Cerebellar nuclear complex (tissue), 1 donor: ENCODE measurements at regions not wholly inside any gene's neighbourhood (a gene's known extent, or its start where the extent isn't known, plus 50 kb on each side); places are given as distances from the start of the nearest gene placed in this dataset.

Source experiments
- DNase-seq, 2 experiments: peaks; one replicate each; lab custom pipeline; 2025; lab: John Stamatoyannopoulos, UW

DNA sequence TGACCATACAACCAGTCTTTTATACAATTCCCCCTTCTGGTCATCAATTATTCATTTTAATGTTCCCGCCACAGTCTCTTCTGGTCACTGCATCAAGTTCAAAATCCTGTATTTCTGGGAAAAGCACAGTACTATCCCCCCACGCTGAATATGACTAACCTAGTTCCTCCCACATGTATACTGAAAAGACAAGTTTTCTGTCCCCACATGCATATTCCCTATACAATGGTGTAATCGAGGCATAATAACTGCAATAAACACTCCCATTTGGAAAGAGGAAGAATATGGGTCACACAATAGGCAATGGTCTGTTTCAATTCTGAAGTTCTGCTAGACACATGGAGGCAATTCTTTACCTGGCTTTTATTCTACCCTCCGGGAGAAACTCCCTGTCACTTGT lies 344.9 kb downstream of the EFNA5 start:
- no peak for DNase-seq

GRCh38 chr5:107324809-107325208 lies 345.9 kb downstream of the EFNA5 start:
- no peak for DNase-seq

DNA sequence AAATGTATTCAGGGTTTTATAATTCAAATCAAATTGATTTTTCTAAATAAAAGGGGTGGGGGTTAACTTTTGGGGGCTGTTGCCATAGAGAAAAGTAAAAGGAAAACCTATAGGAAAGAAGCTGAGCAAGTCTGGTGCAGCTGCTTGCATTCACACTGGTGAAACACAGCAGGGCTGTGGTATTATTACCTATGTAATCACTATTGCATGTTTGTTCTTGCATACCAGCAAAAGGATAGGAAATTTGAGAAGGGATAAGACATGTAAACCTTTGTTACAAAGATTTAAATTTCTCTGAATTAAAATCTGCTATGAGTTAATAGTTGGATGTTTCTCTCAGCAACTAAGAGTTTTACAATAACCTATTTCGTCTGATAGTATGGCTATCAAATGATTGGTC lies 346.7 kb downstream of the EFNA5 start:
- no peak for DNase-seq

DNA sequence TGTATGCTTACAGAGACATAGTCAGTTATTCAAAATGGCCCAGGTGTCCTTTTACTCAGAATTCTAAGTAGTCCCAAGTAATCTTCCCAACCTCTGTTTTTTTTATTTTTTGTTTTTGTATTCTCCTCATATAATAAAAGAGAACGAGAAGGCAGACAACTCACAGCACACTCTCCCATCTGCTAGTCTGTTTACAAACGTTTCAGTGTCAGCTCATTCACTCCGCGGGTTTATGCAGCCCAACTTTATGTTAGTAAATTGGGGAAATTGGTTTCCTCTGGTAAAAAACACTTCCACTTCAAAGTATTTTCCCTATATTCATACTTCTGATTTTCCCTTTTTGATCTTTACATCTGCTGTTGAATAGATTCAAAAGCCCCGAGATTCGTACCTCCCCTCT lies 347.2 kb downstream of the EFNA5 start:
- DNase-seq = no peak

DNA sequence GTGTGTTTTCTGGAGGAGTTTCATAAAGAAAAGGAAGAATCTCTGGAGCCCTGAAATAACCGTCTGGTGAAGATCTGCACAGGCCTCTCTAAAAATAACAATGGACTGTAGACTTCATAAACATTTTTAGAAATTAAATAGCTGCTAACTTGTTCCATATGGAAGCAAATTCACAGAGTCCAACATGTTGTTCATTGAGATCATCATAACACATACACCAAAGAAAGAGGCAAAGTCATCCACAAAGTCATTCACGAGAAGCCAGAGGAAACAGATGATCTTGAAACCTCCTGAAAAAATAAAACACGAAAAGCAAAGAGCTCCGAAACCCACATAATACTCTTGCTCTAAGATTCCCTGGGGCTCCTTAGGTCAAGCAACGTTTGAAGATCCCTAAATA lies 347.8 kb downstream of the EFNA5 start:
- DNase-seq = no peak

DNA sequence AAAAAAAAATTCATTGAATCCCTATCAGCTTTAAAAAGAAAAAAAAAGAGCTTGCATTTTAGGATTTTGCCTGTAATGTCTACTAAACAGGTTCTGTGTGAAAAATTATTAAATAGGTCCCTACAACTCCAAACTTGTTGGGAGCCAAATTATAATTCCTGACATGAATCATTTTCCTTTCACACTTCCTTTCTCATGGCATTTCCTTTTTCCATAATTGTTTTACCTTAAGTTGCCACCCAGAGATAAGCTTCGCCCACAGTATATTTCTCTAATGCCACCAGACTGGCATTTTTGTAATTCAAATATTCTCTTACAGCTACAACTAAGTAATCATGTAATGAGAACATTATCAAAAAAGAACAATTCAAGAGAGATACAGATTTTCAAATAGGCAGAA lies 348.8 kb downstream of the EFNA5 start:
- no peak for DNase-seq

GRCh38 chr5:107320846-107321245 lies 349.9 kb downstream of the EFNA5 start:
- DNase-seq = no peak

DNA sequence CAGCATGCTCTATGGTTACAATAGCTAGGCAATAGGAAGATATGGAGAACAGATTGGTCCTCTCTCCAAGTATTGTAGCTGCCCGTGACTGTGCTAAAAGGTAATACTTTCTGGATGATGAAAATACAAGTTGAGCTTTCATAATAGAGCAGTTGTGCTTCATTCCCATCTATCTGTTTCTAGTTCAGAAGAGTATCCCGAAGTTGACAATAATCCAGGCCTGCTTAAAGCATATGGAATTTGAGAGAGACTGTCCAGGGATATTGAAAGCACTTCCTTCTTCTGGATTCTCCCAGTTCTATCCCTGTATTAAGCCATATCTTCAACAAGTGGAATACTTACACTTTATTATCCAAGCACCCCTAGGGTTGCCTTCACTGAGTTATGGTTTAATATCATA lies 350.4 kb downstream of the EFNA5 start:
- DNase-seq = no peak

DNA sequence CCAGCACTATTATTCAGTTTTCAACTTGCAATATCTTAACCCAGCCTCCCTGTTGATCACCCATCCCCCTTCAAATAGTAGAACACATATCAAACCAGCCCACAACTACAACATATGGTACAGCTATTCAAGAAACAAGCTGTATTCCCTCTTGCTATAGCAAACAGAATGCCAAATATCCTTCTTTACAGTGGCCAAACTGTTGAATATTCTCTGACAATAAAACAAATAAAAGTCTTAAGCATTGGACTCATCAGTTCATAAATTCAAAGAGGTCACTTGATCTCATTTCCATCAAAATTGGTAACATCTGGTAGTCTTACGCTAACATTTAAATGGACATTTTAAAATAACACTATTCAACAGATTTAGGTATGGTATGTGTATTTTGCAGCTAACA lies 350.8 kb downstream of the EFNA5 start:
- no peak for DNase-seq

DNA sequence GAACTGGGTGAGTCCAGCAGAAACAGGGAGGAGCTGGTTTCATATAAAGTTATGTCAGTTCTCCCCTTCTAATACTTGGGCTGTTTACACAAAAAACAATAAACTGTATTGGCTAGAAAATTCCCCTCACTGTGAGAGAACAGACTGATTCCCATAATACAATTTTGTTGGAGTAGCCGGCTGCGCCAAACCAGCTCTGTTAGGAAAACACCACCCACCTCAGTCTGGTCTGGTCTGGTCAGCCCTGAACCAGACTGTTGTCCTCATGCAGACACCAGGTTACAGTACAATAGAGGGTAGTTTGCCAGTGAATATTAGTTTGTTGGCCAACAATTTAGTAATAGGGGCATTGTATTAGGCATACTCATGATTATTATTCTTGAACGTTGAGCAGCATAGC lies 356.4 kb downstream of the EFNA5 start:
- DNase-seq = no peak

- DNase-seq = no peak
Observed at GRCh38 chr5:107313921-107314320, 356.8 kb downstream of the EFNA5 start.

- no peak for DNase-seq
Observed at GRCh38 chr5:107313098-107313497, 357.6 kb downstream of the EFNA5 start.

- DNase-seq = no peak
Observed at GRCh38 chr5:107310181-107310580, 360.6 kb downstream of the EFNA5 start.

- no peak for DNase-seq
Observed at GRCh38 chr5:107306594-107306993, 364.1 kb downstream of the EFNA5 start.

DNA sequence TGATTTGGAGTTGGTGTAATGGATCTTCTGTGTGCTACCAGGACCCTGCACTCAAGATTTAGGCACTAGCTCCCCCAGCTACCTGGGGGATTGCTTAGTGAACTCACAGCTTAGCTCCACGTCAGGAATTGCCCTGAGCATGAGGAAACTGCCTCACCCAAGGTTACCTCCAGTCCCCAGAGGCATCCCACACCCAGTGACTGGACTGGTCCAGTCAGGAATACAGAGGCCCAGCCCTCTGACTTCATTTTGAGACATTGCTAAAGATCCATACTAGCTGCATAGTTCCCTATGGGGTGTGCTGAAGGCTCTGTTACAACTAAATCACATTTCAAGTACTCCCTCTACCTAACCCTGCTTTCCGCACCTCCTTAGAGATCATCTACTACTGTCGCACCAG lies 364.7 kb downstream of the EFNA5 start:
- no peak for DNase-seq

DNA sequence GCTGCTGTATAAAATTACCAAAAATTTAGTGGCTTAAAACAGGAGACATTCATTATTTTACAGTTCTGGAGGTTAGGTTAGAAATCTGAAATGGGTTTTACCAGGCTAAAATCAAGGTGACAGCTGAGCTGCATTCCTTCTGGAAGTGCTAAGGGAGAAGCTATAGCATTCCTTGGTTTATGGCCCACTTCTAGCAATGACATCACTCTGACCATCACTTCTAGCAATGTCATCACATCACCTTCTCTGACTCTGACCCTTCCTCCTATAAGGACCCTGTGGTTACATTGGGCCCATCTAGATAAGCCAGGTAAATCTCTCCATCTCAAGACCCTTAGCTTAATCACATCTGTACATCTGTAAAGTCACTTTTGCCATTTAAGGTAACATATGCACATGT lies 366.1 kb downstream of the EFNA5 start:
- DNase-seq = no peak

DNA sequence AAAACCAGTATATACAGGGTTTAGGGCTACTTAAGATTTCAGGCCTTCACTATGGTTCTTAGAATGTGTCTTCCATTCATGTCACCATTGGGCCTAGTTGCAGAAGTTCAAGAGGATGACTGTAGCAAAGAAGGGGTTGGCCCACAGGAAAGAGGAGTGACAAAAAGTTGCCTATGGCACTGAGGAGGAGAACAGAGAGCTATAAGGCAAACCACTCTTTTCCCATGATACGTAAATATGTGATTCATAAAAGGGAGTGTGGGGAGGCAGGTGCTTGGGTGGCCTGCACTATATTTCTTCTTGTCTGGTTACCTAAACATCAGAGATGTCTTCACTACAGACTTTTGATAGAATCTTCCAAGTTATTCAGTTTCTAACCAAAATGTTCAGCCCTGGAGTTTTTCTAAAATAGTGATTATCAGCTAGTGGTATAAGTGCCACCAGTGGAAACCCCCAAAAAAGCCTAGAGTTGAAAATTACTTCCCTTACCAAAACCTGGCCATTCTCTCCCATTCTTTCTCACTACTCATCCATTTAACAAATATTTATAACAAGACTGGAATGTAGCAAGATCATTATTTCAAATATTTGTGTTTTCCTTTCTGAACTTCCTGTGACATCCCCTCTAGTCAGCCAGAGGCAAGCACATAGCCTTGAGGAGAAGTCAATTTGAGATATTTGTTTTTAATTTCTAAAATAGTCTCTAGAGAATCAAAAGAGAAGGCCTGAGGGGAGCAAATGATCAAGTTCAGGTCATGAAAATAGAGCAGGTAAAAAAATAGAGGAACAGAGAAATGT lies 367.4 kb downstream of the EFNA5 start:
- DNase-seq = no peak

GRCh38 chr5:107302441-107302840 lies 368.3 kb downstream of the EFNA5 start:
- DNase-seq = no peak

GRCh38 chr5:107301999-107302398 lies 368.7 kb downstream of the EFNA5 start:
- DNase-seq = no peak

DNA sequence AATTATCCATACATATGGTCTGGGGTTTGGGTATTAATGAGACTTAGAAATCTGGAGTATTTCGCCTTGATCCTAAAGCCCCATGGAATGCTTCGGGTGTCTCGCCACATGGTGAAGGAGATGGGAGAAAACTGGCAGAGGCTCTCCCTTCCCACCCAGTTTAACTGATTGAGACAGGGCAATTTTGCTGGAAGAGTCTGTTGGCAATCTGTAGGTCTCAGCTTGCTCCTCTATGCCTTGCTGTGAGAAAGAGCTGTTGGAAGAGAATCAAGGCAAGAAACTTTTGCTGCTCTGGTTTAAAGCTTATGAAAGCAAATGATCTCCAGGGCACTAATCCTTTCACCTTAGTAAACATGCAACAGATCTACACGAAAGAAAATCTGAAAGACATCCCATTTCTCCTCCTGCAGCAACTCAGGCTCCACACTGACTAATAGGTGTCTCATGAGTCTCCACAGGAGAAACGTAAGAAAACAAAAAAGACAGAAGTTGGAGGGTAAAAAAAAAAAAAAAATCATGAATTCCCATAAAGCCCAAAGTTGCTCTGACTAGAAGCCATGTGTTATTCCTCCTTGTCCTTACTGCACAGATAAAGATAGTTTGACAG lies 369.9 kb downstream of the EFNA5 start:
- no peak for DNase-seq

DNA sequence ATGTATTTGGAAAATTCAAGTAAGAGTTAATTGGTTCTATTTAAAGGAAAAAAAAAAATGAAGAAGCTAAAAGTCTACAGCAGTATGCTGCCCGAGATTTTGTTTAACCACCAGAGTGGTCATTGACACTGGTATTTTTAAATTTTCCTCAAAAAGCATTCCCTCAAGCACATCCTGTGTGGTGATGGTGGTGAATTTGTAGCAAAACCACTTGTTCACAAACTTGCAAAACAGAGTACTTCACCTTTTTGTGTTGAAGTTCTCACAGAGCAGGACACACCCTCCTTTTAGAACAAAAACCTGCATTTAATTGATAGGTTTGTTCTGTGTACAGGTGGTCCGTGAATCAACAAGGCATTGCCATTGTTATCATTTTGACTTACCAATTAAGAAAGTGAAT lies 374.2 kb downstream of the EFNA5 start:
- DNase-seq = no peak

GRCh38 chr5:107295914-107296313 lies 374.8 kb downstream of the EFNA5 start:
- DNase-seq = no peak

GRCh38 chr5:107294669-107295068 lies 376.1 kb downstream of the EFNA5 start:
- no peak for DNase-seq

- no peak for DNase-seq
Observed at GRCh38 chr5:107294211-107294550, 376.6 kb downstream of the EFNA5 start.
